ENCODE measurements at regions not wholly inside any gene's neighbourhood (a gene's known extent, or its start where the extent isn't known, plus 50 kb on each side); places are given as distances from the start of the nearest gene placed in this dataset.

DNA sequence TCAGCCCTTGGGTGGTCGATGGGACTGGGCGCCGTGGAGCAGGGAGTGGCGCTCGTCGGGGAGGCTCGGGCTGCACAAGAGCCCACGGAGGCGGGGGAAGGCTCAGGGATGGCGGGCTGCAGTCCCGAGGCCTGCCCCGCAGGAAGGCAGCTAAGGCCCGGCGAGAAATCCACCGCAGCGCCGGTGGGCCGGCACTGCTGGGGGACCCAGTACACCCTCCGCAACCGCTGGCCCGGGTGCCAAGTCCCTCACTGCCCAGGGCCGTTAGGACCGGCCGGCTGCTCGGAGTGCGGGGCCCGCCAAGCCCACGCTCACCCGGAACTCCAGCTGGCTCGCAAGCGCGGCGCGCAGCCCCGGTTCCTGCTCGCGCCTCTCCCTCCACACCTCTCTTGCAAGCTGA, 138.4 kb downstream of the BAMBI start:
- no peak for TF ChIP-seq EZH2 (IDR thresholded peaks at IDR 0.05; ENCODE audit: low read length)
- TF ChIP-seq, protein P1, sequence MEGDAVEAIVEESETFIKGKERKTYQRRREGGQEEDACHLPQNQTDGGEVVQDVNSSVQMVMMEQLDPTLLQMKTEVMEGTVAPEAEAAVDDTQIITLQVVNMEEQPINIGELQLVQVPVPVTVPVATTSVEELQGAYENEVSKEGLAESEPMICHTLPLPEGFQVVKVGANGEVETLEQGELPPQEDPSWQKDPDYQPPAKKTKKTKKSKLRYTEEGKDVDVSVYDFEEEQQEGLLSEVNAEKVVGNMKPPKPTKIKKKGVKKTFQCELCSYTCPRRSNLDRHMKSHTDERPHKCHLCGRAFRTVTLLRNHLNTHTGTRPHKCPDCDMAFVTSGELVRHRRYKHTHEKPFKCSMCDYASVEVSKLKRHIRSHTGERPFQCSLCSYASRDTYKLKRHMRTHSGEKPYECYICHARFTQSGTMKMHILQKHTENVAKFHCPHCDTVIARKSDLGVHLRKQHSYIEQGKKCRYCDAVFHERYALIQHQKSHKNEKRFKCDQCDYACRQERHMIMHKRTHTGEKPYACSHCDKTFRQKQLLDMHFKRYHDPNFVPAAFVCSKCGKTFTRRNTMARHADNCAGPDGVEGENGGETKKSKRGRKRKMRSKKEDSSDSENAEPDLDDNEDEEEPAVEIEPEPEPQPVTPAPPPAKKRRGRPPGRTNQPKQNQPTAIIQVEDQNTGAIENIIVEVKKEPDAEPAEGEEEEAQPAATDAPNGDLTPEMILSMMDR (optimal IDR thresholded peaks at IDR 0.05 in 1 of 3, IDR thresholded peaks at IDR 0.05 in 1 of 3, conservative IDR thresholded peaks at IDR 0.05 in 1 of 3; ENCODE audit: extremely low read depth in 1 of 3, insufficient read depth in 2 of 3, low read length in 3 of 3) = no peak
- dilution Hi-C loops (cut with MboI; ENCODE audit: extremely low pct_ligation_motif_present, low sequenced_read_pairs) = no loop called here
- Histone ChIP-seq H3K79me2 (ENCODE audit: control insufficient read depth, insufficient read depth, low read length) (no peaks in the 10 kb centered on the region), H3K9me1 (ENCODE audit: control insufficient read depth, extremely low read depth, insufficient read depth, low read length) (no peaks in the 10 kb centered on the region), H3K4me1 (ENCODE audit: control insufficient read depth, extremely low read depth, insufficient read depth, low read length) (no peaks in the 10 kb centered on the region), H3K4me2 (ENCODE audit: control insufficient read depth, extremely low read depth, insufficient read depth, low read depth, low read length) (no peak overlapping the region), H3K27me3 (ENCODE audit: control insufficient read depth, extremely low read depth, insufficient read depth, low read length) (no peaks in the 10 kb centered on the region), H3K9ac (ENCODE audit: control insufficient read depth, extremely low read depth, insufficient read depth, low read length) (no peak overlapping the region), H2AFZ (ENCODE audit: control insufficient read depth, low read length) (no peak overlapping the region), H3K36me3 (ENCODE audit: control insufficient read depth in 2 of 2, extremely low read depth in 1 of 2, insufficient read depth in 2 of 2, low read length in 2 of 2) (no peaks in the 10 kb centered on the region), H3K9me3 (ENCODE audit: control insufficient read depth, low read depth, low read length) (no peaks in the 10 kb centered on the region), H4K20me1 (ENCODE audit: control insufficient read depth, extremely low read depth, insufficient read depth, low read length) (no peaks in the 10 kb centered on the region), H3K27ac (ENCODE audit: control insufficient read depth, insufficient read depth, low read length) (no peak overlapping the region), H3K4me3 (ENCODE audit: control insufficient read depth in 2 of 3, extremely low read depth in 1 of 3, insufficient read depth in 2 of 3, low read depth in 1 of 3, low read length in 3 of 3) (no peak overlapping the region)
- no peak for DNase-seq (ENCODE audit: low read depth, low spot score)
- no peak for FAIRE-seq

DNA sequence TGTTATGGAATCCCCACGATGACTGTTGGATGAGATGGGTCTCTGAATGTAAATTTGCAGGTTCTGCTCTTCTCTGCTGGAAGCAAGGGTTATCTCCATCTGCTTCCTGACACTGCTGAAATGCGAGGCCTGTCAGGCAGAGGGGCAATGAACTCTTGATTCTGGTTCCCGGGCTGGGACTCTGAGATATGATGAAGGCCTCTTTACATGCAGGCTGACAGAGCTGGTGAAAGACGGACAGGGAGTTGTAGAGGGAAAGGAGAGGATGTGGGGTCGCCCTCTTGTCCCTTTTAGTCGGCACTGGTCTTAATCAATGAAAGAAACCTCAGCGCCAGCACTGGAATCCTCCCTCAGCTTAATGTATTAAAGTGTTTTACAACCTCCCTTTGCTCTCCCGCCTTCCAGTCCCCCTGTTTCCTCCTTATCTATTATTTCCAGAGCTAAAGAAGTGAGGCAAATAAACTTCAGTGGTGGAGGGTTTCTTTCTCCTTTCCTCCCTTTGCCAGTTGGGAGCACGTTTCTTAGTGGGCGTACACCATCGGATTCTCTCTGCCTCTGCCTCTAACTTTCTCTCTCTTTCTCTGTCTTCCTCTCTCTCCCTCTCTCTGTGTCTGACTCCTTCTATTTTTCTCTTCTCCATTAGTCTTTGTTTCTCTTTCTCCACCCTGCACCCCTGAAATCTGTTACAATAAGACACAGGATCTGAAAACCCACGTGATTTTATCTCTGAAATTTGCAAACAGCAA, 145.6 kb downstream of the BAMBI start:
- dilution Hi-C loops (cut with MboI; ENCODE audit: extremely low pct_ligation_motif_present, low sequenced_read_pairs) = no loop called here
- FAIRE-seq (no peak), DNase-seq (ENCODE audit: low read depth, low spot score) (no peak)
- no peak overlapping the region for H3K4me3 ChIP-seq (ENCODE audit: control insufficient read depth in 2 of 3, extremely low read depth in 1 of 3, insufficient read depth in 2 of 3, low read depth in 1 of 3, low read length in 3 of 3)
- H3K27me3 ChIP-seq (ENCODE audit: control insufficient read depth, extremely low read depth, insufficient read depth, low read length) = no peaks in the 10 kb centered on the region
- TF ChIP-seq, protein P1 (optimal IDR thresholded peaks at IDR 0.05 in 1 of 3, IDR thresholded peaks at IDR 0.05 in 1 of 3, conservative IDR thresholded peaks at IDR 0.05 in 1 of 3; ENCODE audit: extremely low read depth in 1 of 3, insufficient read depth in 2 of 3, low read length in 3 of 3) = no peak
- TF ChIP-seq EZH2 (IDR thresholded peaks at IDR 0.05; ENCODE audit: low read length) = no peak
- no peaks in the 10 kb centered on the region for H3K9me3 ChIP-seq (ENCODE audit: control insufficient read depth, low read depth, low read length)
- H3K79me2 ChIP-seq (ENCODE audit: control insufficient read depth, insufficient read depth, low read length) = no peaks in the 10 kb centered on the region
- no peak overlapping the region for H3K27ac ChIP-seq (ENCODE audit: control insufficient read depth, insufficient read depth, low read length)
- no peak overlapping the region for H3K4me2 ChIP-seq (ENCODE audit: control insufficient read depth, extremely low read depth, insufficient read depth, low read depth, low read length)
- H2AFZ ChIP-seq (ENCODE audit: control insufficient read depth, low read length) = no peak overlapping the region
- no peaks in the 10 kb centered on the region for H3K36me3 ChIP-seq (ENCODE audit: control insufficient read depth in 2 of 2, extremely low read depth in 1 of 2, insufficient read depth in 2 of 2, low read length in 2 of 2)
- H3K4me1 ChIP-seq (ENCODE audit: control insufficient read depth, extremely low read depth, insufficient read depth, low read length) = no peaks in the 10 kb centered on the region
- no peaks in the 10 kb centered on the region for H3K9me1 ChIP-seq (ENCODE audit: control insufficient read depth, extremely low read depth, insufficient read depth, low read length)
- no peaks in the 10 kb centered on the region for H4K20me1 ChIP-seq (ENCODE audit: control insufficient read depth, extremely low read depth, insufficient read depth, low read length)
- no peak overlapping the region for H3K9ac ChIP-seq (ENCODE audit: control insufficient read depth, extremely low read depth, insufficient read depth, low read length)
